ENCODE measurements at regions not wholly inside any gene's neighbourhood (a gene's known extent, or its start where the extent isn't known, plus 50 kb on each side); places are given as distances from the start of the nearest gene placed in this dataset.
"Not testable (repeated sequence)": the region's sequence is repeated elsewhere in the genome, so short reads cannot be mapped to it uniquely, and the experiment has no call there.

- not testable (repeated sequence) for TF ChIP-seq EZH2 (IDR thresholded peaks at IDR 0.05); POLR2AphosphoS5 (IDR thresholded peaks at IDR 0.05; ENCODE audit: borderline replicate concordance, low read depth, low read length)
These were observed 483.6 kb upstream of the CHRM3 start for GRCh38 chr1:238902752-238903151.

All from SK-N-MC (cell line).